Memory B cell (primary cell): ENCODE measurements at regions not wholly inside any gene's neighbourhood (a gene's known extent, or its start where the extent isn't known, plus 50 kb on each side); places are given as distances from the start of the nearest gene placed in this dataset.

Experiments used
- ATAC-seq: fragments of 150-1000 bp; cut with Tn5 transposase; 2 replicates; pipeline ENCODE4 v1.10.0; 2021; ENCODE audit warnings: low read depth, mild to moderate bottlenecking, moderate library complexity
- DNase-seq, 2 donors: peaks; one replicate each; pipeline ENCODE4 v3.0.0; 2022; ENCODE audit warnings: low spot score in 2 of 2
- H3K27ac Mint-ChIP-seq: one replicate; pipeline ENCODE4 v1.8.0; 2022; ENCODE audit warnings: mild to moderate bottlenecking, moderate library complexity, mixed read lengths
- H3K27me3 Mint-ChIP-seq: one replicate; pipeline ENCODE4 v1.8.0; 2022; ENCODE audit warnings: mixed read lengths
- H3K36me3 Mint-ChIP-seq: one replicate; pipeline ENCODE4 v1.8.0; 2022; ENCODE audit warnings: mild to moderate bottlenecking, mixed read lengths
- H3K4me1 Mint-ChIP-seq: one replicate; pipeline ENCODE4 v1.8.0; 2022; ENCODE audit warnings: mixed read lengths
- H3K4me3 Mint-ChIP-seq: one replicate; pipeline ENCODE4 v1.8.0; 2022; ENCODE audit warnings: mild to moderate bottlenecking, moderate library complexity, mixed read lengths
- H3K9me3 Mint-ChIP-seq: one replicate; pipeline ENCODE4 v1.8.0; 2022; ENCODE audit warnings: mixed read lengths

DNA sequence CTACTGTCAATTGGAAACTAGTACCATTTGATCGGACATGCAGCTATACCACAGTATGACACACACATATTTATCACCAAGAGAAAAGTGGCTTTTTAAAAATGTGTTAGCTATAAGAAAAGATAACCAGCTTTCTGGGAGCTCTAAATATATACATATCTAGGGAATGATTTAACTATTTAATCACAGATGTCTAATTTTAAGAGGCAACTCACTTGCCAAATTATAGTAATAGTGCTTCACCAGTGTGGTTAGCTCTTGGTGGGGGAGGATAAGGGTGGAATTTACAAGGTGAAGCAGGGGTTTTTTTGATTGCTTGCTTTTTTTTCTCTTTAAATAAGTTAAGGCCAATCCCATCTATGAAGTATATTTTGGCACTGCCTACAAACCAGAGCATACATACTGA lies 547.7 kb upstream of the DIPK2B start:
- Mint-ChIP-seq H3K4me3 (no peak overlapping the region), H3K4me1 (peaks cover 4% of the 10 kb centered on the region), H3K36me3 (peaks cover 12% of the 10 kb centered on the region), H3K27ac (peak overlapping the region; percentile 72), H3K9me3 (no peaks in the 10 kb centered on the region), H3K27me3 (no peaks in the 10 kb centered on the region)
- DNase-seq (no peak), ATAC-seq (no peak)

DNA sequence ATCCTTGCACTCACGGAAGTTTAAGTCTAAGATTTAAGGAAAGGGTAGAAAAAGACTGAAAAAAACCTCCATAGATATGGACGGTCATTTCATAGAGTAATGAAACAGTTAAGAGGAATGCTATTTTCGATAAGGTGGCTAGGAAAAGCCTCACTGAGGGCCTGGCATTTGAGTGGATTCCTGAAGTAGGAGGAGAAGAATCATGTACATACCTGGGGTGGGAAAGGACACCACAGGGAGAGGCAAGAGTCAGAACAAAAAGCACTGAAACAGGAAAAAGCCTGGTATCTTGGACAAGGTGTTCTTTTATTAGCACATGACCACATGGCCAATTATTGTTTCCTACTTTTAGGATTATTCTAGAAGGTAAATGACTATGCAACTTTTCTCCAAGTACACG lies 547.2 kb upstream of the DIPK2B start:
- no peak overlapping the region for H3K27ac Mint-ChIP-seq
- peaks cover 4% of the 10 kb centered on the region for H3K4me1 Mint-ChIP-seq
- ATAC-seq, result no peak
- no peak overlapping the region for H3K4me3 Mint-ChIP-seq
- peaks cover 12% of the 10 kb centered on the region for H3K36me3 Mint-ChIP-seq
- DNase-seq, result no peak
- H3K9me3 Mint-ChIP-seq, result no peaks in the 10 kb centered on the region
- H3K27me3 Mint-ChIP-seq, result no peaks in the 10 kb centered on the region

GRCh38 chrX:45745479-45745878 lies 544.8 kb upstream of the DIPK2B start:
- H3K4me1 Mint-ChIP-seq, result peaks cover 4% of the 10 kb centered on the region
- peaks cover 12% of the 10 kb centered on the region for H3K36me3 Mint-ChIP-seq
- H3K4me3 Mint-ChIP-seq, result no peak overlapping the region
- no peaks in the 10 kb centered on the region for H3K27me3 Mint-ChIP-seq
- H3K27ac Mint-ChIP-seq, result no peak overlapping the region
- no peaks in the 10 kb centered on the region for H3K9me3 Mint-ChIP-seq
- ATAC-seq (no peak), DNase-seq (no peak)

GRCh38 chrX:45743906-45744625 lies 543.4 kb upstream of the DIPK2B start:
- Mint-ChIP-seq H3K4me1 (peaks cover 2% of the 10 kb centered on the region), H3K9me3 (no peaks in the 10 kb centered on the region), H3K4me3 (no peak overlapping the region), H3K36me3 (peaks cover 12% of the 10 kb centered on the region), H3K27me3 (no peaks in the 10 kb centered on the region), H3K27ac (peak overlapping the region; percentile 45)
- DNase-seq (no peak), ATAC-seq (no peak)

GRCh38 chrX:45743081-45743533 lies 542.4 kb upstream of the DIPK2B start:
- ATAC-seq (peak; percentile 29), DNase-seq (no peak)
- H3K27ac Mint-ChIP-seq, result no peak overlapping the region
- H3K27me3 Mint-ChIP-seq, result no peaks in the 10 kb centered on the region
- H3K36me3 Mint-ChIP-seq, result peaks cover 12% of the 10 kb centered on the region
- H3K9me3 Mint-ChIP-seq, result no peaks in the 10 kb centered on the region
- no peak overlapping the region for H3K4me3 Mint-ChIP-seq
- H3K4me1 Mint-ChIP-seq, result peaks cover 2% of the 10 kb centered on the region

- Mint-ChIP-seq H3K9me3 (no peaks in the 10 kb centered on the region), H3K36me3 (no peaks in the 10 kb centered on the region), H3K27me3 (no peaks in the 10 kb centered on the region), H3K27ac (no peak overlapping the region), H3K4me1 (no peaks in the 10 kb centered on the region), H3K4me3 (no peak overlapping the region)
- DNase-seq (no peak), ATAC-seq (no peak)
Measured at GRCh38 chrX:45740291-45740690, 539.6 kb upstream of the DIPK2B start.

GRCh38 chrX:45735571-45735970 lies 534.9 kb upstream of the DIPK2B start:
- Mint-ChIP-seq H3K27me3 (no peaks in the 10 kb centered on the region), H3K4me1 (no peaks in the 10 kb centered on the region), H3K27ac (no peak overlapping the region), H3K36me3 (no peaks in the 10 kb centered on the region), H3K9me3 (no peaks in the 10 kb centered on the region), H3K4me3 (no peak overlapping the region)
- no peak for DNase-seq
- ATAC-seq, result no peak

GRCh38 chrX:45731448-45731847 lies 530.8 kb upstream of the DIPK2B start:
- ATAC-seq, result no peak
- Mint-ChIP-seq H3K27ac (no peak overlapping the region), H3K4me3 (no peak overlapping the region), H3K36me3 (no peaks in the 10 kb centered on the region), H3K27me3 (no peaks in the 10 kb centered on the region), H3K4me1 (no peaks in the 10 kb centered on the region), H3K9me3 (no peaks in the 10 kb centered on the region)
- no peak for DNase-seq

DNA sequence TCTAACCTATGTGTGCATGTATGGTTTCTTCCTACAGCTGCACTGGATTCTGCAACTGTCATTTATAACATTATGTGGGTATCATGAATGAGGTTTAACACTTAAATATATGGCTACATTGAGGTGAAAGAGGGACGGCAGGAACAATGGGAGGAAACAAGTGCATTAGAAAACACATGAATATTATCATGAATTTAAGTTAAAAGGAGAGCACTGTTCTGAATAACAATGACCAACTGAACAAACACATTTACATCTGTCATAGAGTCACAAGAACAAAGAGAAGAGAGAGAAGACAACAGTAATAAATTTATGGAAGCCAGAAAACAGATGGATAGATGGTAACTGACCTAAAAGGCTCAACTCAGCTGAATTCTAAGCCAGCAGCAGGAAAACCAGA lies 527.1 kb upstream of the DIPK2B start:
- no peak overlapping the region for H3K4me3 Mint-ChIP-seq
- H3K36me3 Mint-ChIP-seq, result no peaks in the 10 kb centered on the region
- no peak for DNase-seq
- H3K27ac Mint-ChIP-seq, result no peak overlapping the region
- no peak for ATAC-seq
- H3K27me3 Mint-ChIP-seq, result no peaks in the 10 kb centered on the region
- no peaks in the 10 kb centered on the region for H3K9me3 Mint-ChIP-seq
- H3K4me1 Mint-ChIP-seq, result no peaks in the 10 kb centered on the region

GRCh38 chrX:45722471-45722870 lies 521.8 kb upstream of the DIPK2B start:
- Mint-ChIP-seq H3K4me3 (no peak overlapping the region), H3K4me1 (no peaks in the 10 kb centered on the region), H3K36me3 (no peaks in the 10 kb centered on the region), H3K9me3 (no peaks in the 10 kb centered on the region), H3K27ac (no peak overlapping the region), H3K27me3 (no peaks in the 10 kb centered on the region)
- no peak for DNase-seq
- no peak for ATAC-seq

GRCh38 chrX:45719751-45720501 lies 519.2 kb upstream of the DIPK2B start:
- Mint-ChIP-seq H3K27me3 (no peaks in the 10 kb centered on the region), H3K9me3 (no peaks in the 10 kb centered on the region), H3K4me1 (peaks cover 11% of the 10 kb centered on the region), H3K27ac (no peak overlapping the region), H3K36me3 (no peaks in the 10 kb centered on the region), H3K4me3 (no peak overlapping the region)
- DNase-seq (no peak), ATAC-seq (no peak)

DNA sequence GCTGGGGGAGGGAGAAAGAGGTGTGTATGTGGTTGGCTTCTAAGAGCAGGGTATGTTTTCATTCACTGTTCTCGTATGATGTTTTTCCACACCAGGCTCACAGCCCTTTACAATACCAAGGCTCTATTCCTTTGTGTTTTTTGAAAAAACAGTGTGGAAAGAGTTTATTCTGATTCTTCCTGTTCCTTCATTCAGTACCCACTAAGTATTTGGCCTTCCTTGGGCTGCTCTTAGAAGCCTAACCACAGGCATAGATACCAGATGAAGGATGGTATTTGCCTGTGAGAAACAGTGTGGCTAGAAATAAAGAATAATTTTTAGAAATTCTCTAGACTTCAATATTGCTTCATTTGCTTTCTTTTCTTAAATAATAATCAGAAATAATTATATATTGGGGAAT lies 518.0 kb upstream of the DIPK2B start:
- H3K4me3 Mint-ChIP-seq, result no peak overlapping the region
- peaks cover 13% of the 10 kb centered on the region for H3K4me1 Mint-ChIP-seq
- ATAC-seq (no peak), DNase-seq (no peak)
- H3K27ac Mint-ChIP-seq, result no peak overlapping the region
- no peaks in the 10 kb centered on the region for H3K27me3 Mint-ChIP-seq
- no peaks in the 10 kb centered on the region for H3K9me3 Mint-ChIP-seq
- no peaks in the 10 kb centered on the region for H3K36me3 Mint-ChIP-seq

- Mint-ChIP-seq H3K36me3 (no peaks in the 10 kb centered on the region), H3K4me3 (no peak overlapping the region), H3K9me3 (no peaks in the 10 kb centered on the region), H3K4me1 (peaks cover 13% of the 10 kb centered on the region), H3K27ac (no peak overlapping the region), H3K27me3 (no peaks in the 10 kb centered on the region)
- ATAC-seq (no peak), DNase-seq (no peak)
Measured at GRCh38 chrX:45716750-45717149, 516.1 kb upstream of the DIPK2B start.

- Mint-ChIP-seq H3K27ac (no peak overlapping the region), H3K9me3 (no peaks in the 10 kb centered on the region), H3K36me3 (no peaks in the 10 kb centered on the region), H3K4me3 (no peak overlapping the region), H3K4me1 (peaks cover 22% of the 10 kb centered on the region), H3K27me3 (no peaks in the 10 kb centered on the region)
- DNase-seq, result no peak
- no peak for ATAC-seq
Measured at GRCh38 chrX:45715748-45716147, 515.1 kb upstream of the DIPK2B start.

GRCh38 chrX:45714866-45715265 lies 514.2 kb upstream of the DIPK2B start:
- Mint-ChIP-seq H3K27ac (no peak overlapping the region), H3K27me3 (no peaks in the 10 kb centered on the region), H3K36me3 (no peaks in the 10 kb centered on the region), H3K4me3 (no peak overlapping the region), H3K9me3 (no peaks in the 10 kb centered on the region), H3K4me1 (peaks cover 26% of the 10 kb centered on the region)
- no peak for DNase-seq
- ATAC-seq, result peak; percentile 47
